ENCODE measurements at regions not wholly inside any gene's neighbourhood (a gene's known extent, or its start where the extent isn't known, plus 50 kb on each side); places are given as distances from the start of the nearest gene placed in this dataset.

DNA sequence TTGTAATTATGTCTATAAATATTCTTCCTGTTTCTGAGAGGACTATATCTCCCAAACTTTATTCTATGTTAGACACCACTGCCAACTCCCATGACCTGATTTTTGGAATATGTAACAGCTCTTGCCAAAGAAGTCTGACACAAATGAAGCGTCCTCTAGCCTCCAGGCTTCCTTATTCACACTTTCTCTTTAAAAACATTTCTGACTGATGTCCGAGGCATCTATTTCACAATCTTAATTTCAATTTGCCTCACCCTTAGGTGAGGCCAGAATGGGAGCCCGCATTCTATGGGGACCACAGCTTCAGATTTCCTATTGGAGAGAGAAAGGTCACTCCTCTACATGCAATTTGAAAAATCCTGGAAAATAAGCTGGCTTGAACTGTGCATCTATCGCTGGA is 873.2 kb downstream of the GATA3 start:
- TF ChIP-seq, protein P1, sequence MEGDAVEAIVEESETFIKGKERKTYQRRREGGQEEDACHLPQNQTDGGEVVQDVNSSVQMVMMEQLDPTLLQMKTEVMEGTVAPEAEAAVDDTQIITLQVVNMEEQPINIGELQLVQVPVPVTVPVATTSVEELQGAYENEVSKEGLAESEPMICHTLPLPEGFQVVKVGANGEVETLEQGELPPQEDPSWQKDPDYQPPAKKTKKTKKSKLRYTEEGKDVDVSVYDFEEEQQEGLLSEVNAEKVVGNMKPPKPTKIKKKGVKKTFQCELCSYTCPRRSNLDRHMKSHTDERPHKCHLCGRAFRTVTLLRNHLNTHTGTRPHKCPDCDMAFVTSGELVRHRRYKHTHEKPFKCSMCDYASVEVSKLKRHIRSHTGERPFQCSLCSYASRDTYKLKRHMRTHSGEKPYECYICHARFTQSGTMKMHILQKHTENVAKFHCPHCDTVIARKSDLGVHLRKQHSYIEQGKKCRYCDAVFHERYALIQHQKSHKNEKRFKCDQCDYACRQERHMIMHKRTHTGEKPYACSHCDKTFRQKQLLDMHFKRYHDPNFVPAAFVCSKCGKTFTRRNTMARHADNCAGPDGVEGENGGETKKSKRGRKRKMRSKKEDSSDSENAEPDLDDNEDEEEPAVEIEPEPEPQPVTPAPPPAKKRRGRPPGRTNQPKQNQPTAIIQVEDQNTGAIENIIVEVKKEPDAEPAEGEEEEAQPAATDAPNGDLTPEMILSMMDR (IDR thresholded peaks at IDR 0.05; ENCODE audit: poor library complexity) = no peak
- TF ChIP-seq EZH2 (IDR thresholded peaks at IDR 0.05; ENCODE audit: borderline replicate concordance) = no peak
